ENCODE measurements at regions not wholly inside any gene's neighbourhood (a gene's known extent, or its start where the extent isn't known, plus 50 kb on each side); places are given as distances from the start of the nearest gene placed in this dataset.
A peak's percentile ranks its signal among the peaks of the same experiment; 100 is the strongest.

DNA sequence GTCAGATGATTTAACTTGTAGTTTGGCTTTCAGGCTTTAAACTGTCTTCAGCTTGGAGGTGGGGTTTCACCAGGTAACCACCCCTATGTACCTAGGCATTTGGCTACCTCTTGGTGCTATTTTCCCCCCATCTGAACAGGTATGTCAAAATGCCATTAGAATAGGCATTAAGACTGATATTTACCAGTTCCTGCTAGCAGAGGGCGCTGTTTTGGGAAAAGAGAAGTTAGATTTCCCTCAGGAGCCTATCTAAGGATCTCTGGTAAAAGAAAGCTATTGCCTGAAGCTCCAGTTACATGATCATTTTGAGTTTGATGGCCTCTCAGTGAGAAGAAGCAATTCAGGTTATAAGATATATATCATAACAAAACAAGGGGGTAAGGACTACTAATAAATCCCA, 879.1 kb downstream of the SH3BGRL start:
- DNase-seq (ENCODE audit: low read depth), result no peak

DNA sequence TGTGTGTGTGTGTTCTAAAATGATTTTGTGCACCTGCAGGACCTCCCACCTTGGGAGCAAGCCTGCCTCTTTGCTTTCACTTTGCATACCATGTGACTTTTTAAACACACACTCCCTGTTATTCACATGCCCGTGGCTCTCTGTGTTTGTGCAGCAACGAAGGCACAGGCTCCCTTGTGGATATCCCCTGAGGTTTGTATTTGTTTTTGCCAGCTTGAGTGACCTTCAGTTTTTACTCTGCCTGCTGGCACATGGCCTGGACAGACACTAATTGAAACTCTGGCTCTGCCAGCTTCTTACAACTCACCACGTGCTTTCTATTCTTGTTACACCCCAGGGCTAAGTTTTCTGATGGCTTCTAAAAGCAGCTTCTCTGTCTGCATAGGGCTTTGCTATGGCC, 885.8 kb downstream of the SH3BGRL start:
- DNase-seq (ENCODE audit: low read depth), result peak; percentile 1

DNA sequence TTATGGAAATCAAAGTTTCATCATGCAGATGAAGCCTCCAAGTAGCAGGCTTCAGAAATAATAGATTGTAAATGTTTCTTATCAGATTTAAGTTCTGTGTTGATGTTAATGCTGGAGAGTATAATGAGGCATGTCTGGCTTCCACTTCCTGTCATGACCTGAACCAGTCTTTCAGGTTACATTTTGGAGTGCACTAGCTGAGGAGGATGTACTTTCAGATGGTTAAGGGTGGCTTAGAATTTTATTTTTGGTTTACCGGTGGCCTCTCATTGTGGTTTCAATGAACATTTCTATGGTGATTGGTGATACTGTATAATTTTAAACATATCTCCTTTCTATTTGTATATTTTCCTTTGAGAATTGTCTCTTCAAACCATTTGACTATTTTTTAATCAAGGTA, 890.4 kb downstream of the SH3BGRL start:
- no peak for DNase-seq (ENCODE audit: low read depth)

DNA sequence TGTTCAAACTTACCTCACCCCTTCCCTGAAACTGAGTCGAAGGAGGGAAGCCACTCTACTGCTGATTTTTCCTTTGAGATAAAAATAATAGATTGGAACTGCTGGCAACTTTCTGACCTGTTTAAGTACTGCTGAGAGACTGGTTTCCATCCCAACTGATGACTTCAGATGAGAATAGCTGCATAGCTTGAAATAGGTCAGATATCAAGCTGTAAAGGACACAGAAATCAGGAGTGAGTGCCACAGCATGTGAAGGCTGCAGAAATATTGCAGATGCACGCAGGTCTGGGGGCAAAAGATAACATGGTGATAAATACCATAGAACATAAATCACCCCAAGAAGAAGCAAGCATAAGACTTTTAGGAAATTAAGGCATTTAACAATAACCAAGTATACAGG, 923.2 kb downstream of the SH3BGRL start:
- DNase-seq (ENCODE audit: low read depth), result no peak

DNA sequence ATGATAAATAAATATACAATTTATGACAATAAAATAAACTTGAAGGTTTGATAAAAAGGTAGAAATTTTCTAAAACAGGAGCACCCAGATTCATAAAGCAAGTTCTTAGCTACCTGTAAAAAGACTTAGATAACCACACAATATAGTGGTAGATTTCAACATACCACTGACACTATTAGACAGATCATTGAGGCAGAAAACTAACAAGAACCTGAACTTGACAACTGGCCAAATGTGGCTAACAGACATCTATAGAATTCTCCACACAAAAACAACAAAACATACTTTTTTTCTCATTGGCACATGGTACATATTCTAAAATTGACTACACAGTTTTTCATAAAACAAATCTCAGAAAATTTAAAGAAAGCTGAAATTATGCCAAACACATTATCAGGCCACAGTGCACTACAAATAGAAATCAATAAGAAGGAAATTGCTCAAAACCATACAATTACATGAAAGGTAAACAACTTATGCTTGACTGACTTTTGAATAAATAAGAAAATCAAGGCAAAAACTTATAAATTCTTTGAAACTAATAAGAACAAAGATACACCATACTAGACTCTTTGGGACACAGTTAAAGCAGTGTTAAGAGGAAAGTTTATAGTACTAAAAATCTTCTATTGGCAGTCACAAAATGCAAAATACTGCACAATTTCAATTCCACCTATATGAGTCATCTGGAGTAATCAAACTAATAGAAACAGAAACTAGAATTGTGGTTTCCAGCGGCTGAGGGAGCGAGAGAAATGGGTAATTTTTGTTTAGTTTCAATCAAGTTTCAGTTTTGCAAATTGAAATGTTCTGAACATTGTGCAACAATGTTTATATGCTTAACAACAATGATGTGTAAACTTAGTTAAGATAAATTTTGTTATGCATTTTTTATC, 925.6 kb downstream of the SH3BGRL start:
- peak; percentile 7 for DNase-seq (ENCODE audit: low read depth)

DNA sequence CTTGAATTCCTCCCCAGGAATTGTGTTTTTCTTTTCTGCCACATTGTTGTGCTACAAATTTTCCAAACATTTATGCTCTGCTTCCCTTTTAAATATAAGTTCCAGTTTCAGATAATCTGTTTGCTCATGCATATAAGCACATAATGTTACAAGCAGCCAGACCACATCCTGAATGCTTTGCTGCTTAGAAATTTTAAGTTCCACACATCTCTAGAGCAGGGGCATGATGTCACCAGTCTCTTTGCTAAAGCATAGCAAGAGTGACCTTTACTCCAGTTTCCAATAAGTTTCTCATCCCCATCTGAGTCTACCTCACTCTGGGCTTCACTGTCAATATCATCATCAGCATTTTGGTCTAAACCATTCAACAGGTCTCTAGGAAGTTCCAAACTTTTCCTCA, 932.5 kb downstream of the SH3BGRL start:
- peak; percentile 15 for DNase-seq (ENCODE audit: low read depth)

DNA sequence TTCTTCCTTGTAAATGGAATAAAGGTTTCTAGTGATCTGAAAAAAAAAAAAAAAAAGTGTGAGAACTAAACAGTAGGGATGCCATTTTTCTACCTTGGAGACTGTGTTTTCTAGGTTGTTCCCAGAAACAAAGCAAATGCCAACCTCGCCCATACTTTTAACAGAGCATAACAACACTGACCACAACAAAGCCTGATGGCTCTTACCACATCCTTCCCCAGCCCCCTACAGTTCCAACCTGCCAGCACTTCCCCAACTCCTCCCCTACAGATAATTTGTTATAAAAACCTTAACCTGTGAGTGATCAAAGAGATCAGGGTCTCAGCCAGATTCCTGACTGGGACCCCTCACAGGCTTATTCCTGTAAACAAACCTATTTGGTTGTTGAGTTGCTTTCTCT, 940.0 kb downstream of the SH3BGRL start:
- peak; percentile 4 for DNase-seq (ENCODE audit: low read depth)

DNA sequence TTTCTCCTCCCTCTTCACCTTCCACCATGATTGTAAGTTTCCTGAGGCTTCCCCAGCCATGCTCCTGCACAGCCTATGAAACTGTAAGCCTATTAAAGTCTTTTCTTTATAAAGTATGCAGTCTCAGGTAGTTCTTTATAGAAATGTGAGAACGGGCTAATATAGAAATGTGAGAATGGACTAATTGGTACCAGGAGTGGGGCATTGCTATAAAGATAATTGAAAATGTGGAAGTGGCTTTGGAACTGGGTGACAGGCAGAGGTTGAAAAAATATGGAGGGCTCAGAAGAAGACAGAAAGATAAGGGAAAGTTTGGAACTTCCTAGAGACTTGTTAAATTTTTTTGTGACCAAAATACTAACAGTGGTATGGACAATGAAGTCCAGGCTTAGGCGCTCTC, 959.3 kb downstream of the SH3BGRL start:
- DNase-seq (ENCODE audit: low read depth), result no peak

DNA sequence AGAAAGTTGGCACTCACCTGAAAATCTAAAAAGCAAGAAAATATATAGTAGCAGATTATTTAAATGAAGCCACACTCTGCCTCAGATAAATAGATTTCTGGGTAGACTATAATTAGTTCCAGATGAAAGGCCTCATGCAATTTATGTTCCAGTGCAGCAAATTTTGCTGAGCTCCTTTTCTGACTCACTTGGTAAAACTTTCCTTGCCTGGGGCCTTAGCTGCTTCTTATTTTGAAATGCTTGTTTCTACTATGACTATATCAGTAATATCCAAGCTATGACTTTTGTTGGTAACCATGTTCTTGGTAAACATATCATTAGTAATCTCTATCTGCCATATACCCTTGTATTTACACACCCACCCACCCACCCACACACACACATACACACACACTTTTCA, 961.8 kb downstream of the SH3BGRL start:
- peak; percentile 3 for DNase-seq (ENCODE audit: low read depth)

DNA sequence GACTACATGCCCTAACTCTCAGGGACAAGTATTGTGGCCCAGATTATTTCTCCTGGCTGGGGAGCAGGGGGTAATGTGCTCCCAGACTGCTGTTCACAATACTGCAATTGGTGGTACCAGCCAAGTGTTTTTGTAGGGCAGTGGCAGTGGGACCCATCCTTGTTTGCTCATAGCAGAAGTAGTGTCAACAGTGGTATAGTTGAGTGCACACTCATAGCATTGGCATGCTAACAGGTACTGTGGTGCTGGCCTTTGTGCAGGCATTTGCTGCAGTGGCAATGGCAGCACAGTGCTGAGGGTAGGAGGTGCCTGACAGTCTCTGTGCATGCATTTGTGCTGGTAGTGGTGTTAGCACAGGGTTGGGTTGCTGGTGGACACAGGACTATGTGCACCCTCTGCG, 995.0 kb downstream of the SH3BGRL start:
- DNase-seq (ENCODE audit: low read depth), result no peak

DNA sequence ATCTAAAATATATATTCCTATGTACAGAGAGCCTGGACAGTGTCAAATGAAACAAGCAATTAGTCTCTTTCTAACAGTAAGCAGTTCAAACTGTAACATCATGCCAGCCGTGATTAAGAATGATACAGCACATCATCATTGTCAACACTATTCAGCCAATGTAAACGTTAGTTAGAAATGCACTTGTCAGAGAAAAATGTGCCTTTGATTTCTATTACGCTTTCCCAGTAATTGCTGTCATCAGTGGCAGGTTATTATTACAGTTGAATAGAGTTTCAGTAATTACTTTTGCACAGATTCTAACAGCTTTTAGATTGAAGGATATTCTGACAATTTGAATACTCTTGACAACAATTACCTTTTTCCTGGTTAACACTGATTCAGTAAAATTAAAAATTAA, 1007.1 kb downstream of the SH3BGRL start:
- DNase-seq (ENCODE audit: low read depth), result no peak

DNA sequence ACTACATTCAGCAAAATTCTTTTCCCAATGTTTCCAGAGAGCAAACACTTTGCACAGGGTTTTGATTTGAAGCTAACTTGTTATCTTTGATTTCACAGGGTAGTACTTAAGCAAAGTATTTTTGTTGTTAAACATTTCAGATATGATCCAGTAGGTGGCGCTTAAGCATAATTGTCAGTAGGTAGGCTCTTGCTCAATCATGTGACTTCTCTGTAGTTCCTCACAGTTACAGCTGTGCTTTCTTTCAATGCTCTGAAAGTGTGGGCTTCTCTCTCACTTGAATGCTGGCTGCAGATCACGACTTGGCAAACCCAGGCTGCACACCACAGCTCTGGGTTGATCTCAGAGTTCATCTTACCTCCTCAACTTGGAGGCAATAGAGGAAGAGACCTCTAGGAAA, 1016.5 kb downstream of the SH3BGRL start:
- peak; percentile 20 for DNase-seq (ENCODE audit: low read depth)

DNA sequence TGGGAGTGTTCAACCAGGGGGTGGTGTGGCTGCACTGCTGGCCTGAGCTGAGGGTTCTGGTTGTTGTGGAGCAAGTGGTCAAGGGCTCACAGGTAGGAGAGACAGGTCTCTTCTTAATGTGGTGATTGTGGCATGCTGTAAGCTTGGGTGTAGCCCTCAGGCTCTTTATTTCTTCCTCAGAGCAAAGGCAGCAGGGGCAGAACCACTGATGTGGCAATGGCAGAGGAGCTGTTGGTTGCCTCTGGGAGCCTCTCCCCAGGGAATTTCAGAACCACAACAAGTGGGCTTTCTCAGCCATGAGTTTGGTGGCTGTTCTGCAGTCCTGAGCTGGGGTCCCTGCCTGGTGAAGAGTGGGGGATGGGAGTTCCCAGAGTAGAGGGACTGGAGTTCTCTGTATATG, 1017.2 kb downstream of the SH3BGRL start:
- DNase-seq (ENCODE audit: low read depth), result no peak

DNA sequence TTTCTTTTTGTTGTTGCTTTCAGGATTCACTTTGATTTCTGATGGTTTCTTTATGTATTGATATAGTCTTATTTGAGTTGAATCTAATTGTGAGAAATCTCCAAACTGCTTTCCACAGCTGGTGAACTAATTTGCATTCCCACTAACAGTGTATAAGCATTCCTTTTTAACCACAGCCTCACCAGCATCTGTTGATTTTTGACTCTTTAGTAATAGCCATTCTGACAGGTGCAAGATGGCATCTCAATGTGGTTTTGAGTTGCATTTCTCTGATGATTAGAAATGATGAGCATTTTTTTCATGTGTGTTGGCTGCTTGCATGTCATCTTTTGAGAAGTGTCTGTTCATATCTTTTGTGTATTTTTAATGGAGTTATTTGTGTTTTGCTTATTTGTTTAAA, 1023.1 kb downstream of the SH3BGRL start:
- DNase-seq (ENCODE audit: low read depth), result no peak

DNA sequence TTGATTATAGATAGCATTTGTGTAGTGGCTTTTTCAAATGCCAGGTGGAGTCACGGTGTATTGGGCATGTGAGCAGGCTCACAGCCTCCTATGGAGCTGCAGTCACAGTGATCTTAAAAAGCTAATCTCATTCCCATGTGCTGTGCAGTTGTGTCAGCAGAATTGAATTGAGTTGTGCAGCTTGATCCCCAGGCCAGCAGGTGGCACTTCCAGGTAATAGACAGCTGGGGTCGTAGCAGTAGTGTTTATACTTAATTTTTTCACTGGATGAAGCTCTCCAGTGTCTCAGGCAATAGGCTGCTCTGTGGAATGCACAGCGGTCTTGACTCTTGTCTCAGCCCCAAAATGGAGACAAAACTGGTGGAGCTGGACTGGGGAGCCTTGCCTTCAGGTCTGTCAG, 1028.1 kb downstream of the SH3BGRL start:
- DNase-seq (ENCODE audit: low read depth), result no peak

DNA sequence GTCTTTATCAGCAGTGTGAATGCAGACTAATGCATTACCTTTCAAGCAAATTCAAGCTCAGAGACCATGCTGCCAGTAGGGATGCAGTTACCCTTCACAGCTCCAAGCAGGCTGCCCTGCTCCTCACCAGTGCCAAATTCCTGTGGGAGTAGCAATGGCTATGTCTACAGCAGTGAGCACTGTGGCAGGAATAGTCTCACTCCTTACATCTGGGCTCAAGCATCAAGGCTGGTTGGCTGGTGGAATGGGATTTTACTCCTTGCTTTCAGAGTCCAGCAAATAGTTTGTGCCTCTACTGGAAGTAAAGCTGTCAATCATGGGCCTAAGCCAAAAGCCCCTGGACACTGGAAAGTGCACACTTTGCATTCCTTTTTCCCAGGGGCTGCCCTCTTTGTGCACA, 1030.8 kb downstream of the SH3BGRL start:
- no peak for DNase-seq (ENCODE audit: low read depth)

DNA sequence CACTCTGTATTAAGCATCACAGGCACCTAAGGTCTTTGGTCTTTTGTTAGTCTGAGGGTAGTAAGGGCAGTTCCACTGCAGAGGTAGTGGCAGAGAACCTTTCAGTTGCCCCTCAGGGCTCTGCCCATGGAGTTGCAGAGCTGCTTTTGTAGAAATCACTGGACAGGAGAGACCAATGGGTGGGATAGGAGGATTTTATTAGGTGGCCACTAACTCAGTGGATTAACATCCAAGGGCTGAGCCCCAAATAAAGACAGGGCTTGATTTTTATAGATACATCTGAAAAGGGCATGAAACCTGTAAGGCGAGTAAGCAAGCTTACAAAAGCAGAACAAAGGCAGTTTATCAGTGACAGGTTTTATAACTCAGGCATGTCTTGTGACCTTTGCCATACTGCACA, 1035.4 kb downstream of the SH3BGRL start:
- no peak for DNase-seq (ENCODE audit: low read depth)
